MCF 10A (cell line): ENCODE measurements at regions not wholly inside any gene's neighbourhood (a gene's known extent, or its start where the extent isn't known, plus 50 kb on each side); places are given as distances from the start of the nearest gene placed in this dataset.

Source experiments
- BruUV-seq: library from RNA; stranded (reverse); fragments of 400-500 nt; replicated peaks from 2 replicates; lab custom pipeline; 2021; lab: Mats Ljungman, UMichigan
- CTCF ChIA-PET: fragments of 300-600 bp; sonication (Branson Sonifier 250); formaldehyde crosslinking; extraction: SDS; loops from one replicate; lab custom pipeline; 2021; ENCODE audit warnings: antibody characterized with exemption, inconsistent platforms; lab: Yijun Ruan, JAX
- POLR2A ChIA-PET: fragments of 300-600, 350-650 bp; sonication (Branson Sonifier 250); formaldehyde crosslinking; extraction: SDS; loops from one replicate; lab custom pipeline; 2020; ENCODE audit warnings: antibody characterized with exemption, inconsistent platforms; lab: Yijun Ruan, JAX
- DNase-seq: peaks from one replicate; pipeline ENCODE4 v3.0.0-alpha.2; 2018; ENCODE audit not compliant: unreplicated experiment
- H3K27ac Mint-ChIP-seq: one replicate; pipeline ENCODE4 v1.8.0; 2022; ENCODE audit warnings: mild to moderate bottlenecking, low read depth, mixed read lengths; ENCODE audit not compliant: unreplicated experiment
- H3K27me3 Mint-ChIP-seq: one replicate; pipeline ENCODE4 v1.8.0; 2022; ENCODE audit warnings: mixed read lengths; ENCODE audit not compliant: insufficient read depth, unreplicated experiment
- H3K36me3 Mint-ChIP-seq: one replicate; pipeline ENCODE4 v1.8.0; 2022; ENCODE audit warnings: mild to moderate bottlenecking, moderate library complexity, mixed read lengths; ENCODE audit not compliant: insufficient read depth, unreplicated experiment
- H3K4me1 Mint-ChIP-seq: one replicate; pipeline ENCODE4 v1.8.0; 2022; ENCODE audit warnings: mixed read lengths; ENCODE audit not compliant: insufficient read depth, unreplicated experiment
- H3K4me3 Mint-ChIP-seq: one replicate; pipeline ENCODE4 v1.8.0; 2022; ENCODE audit warnings: mild to moderate bottlenecking, moderate library complexity, mixed read lengths; ENCODE audit not compliant: unreplicated experiment
- H3K9me3 Mint-ChIP-seq: one replicate; pipeline ENCODE4 v1.8.0; 2022; ENCODE audit warnings: mixed read lengths; ENCODE audit not compliant: unreplicated experiment
- CTCF ChIP-seq: fragments of 200-600 bp; IDR thresholded peaks from one replicate; pipeline ENCODE4 v1.8.0; 2022; ENCODE audit warnings: antibody characterized with exemption, mild to moderate bottlenecking; ENCODE audit not compliant: unreplicated experiment
- intact Hi-C: fragments of 100-400 bp; cut with micrococcal nuclease; formaldehyde crosslinking; loops from 2 replicates; pipeline ENCODE4 v1.14.1; 2022

- Mint-ChIP-seq H3K4me1 (no peaks in the 10 kb centered on the region), H3K36me3 (peaks cover 28% of the 10 kb centered on the region), H3K4me3 (no peak overlapping the region), H3K27ac (no peak overlapping the region), H3K27me3 (no peaks in the 10 kb centered on the region), H3K9me3 (no peaks in the 10 kb centered on the region)
- intact Hi-C loops, result no loop called here
- TF ChIP-seq CTCF, result no peak
- no TSS peak for BruUV-seq
- POLR2A ChIA-PET, result no interaction called here
- CTCF ChIA-PET, result interaction anchor here (0.6 to 1.6 kb wide), 4 partner anchors 8 to 579 kb away, joined by 3 to 8 read pairs (median 3); no protein-coding TSS in a partner anchor
- no peak for DNase-seq
Observed at GRCh38 chr6:144576871-144577270, 291.7 kb downstream of the UTRN start.

GRCh38 chr6:144578385-144579350 lies 293.5 kb downstream of the UTRN start:
- CTCF ChIA-PET, result interaction anchor here (0.7 kb wide), 1 partner anchor 230 kb away, joined by 4 read pairs; no protein-coding TSS in a partner anchor
- no peak for TF ChIP-seq CTCF
- Mint-ChIP-seq H3K4me3 (no peak overlapping the region), H3K27me3 (no peaks in the 10 kb centered on the region), H3K4me1 (no peaks in the 10 kb centered on the region), H3K9me3 (no peaks in the 10 kb centered on the region), H3K36me3 (peaks cover 16% of the 10 kb centered on the region), H3K27ac (no peak overlapping the region)
- DNase-seq, result peak; percentile 5
- intact Hi-C loops, result no loop called here
- POLR2A ChIA-PET, result no interaction called here
- no TSS peak for BruUV-seq

GRCh38 chr6:144580039-144580438 lies 294.9 kb downstream of the UTRN start:
- CTCF ChIA-PET, result interaction anchor here (0.5 to 0.6 kb wide), 2 partner anchors 9 to 497 kb away, joined by 3 to 5 read pairs; no protein-coding TSS in a partner anchor
- POLR2A ChIA-PET, result no interaction called here
- TF ChIP-seq CTCF, result no peak
- Mint-ChIP-seq H3K27ac (no peak overlapping the region), H3K4me3 (no peak overlapping the region), H3K36me3 (peaks cover 16% of the 10 kb centered on the region), H3K27me3 (no peaks in the 10 kb centered on the region), H3K9me3 (no peaks in the 10 kb centered on the region), H3K4me1 (no peaks in the 10 kb centered on the region)
- intact Hi-C loops, result loop anchor here (10.0 kb wide), 1 partner anchor 215 kb away; no protein-coding TSS in a partner anchor
- BruUV-seq, result no TSS peak
- DNase-seq, result no peak

- TF ChIP-seq CTCF, result no peak
- Mint-ChIP-seq H3K36me3 (peaks cover 16% of the 10 kb centered on the region), H3K27me3 (no peaks in the 10 kb centered on the region), H3K4me1 (no peaks in the 10 kb centered on the region), H3K4me3 (no peak overlapping the region), H3K9me3 (no peaks in the 10 kb centered on the region), H3K27ac (no peak overlapping the region)
- POLR2A ChIA-PET, result no interaction called here
- intact Hi-C loops, result loop anchor here (10.0 kb wide), 1 partner anchor 214 kb away; no protein-coding TSS in a partner anchor
- CTCF ChIA-PET, result interaction anchor here (0.5 to 0.9 kb wide), 2 partner anchors 10 to 69 kb away, joined by 3 to 4 read pairs; no protein-coding TSS in a partner anchor
- no peak for DNase-seq
- no TSS peak for BruUV-seq
Observed at GRCh38 chr6:144580771-144581170, 295.6 kb downstream of the UTRN start.
